A549 (cell line): ENCODE measurements at regions not wholly inside any gene's neighbourhood (a gene's known extent, or its start where the extent isn't known, plus 50 kb on each side); places are given as distances from the start of the nearest gene placed in this dataset.

ENCODE experiments used
- ATAC-seq, 2 experiments: fragments of 200-7000 bp in 1 of 2; fragments of >200 bp in 1 of 2; cut with Nextera tagmentation in 1 of 2; cut with Tn5 transposase in 1 of 2; 3 replicates each; pipeline versions ENCODE4 v1.8.0 to v1.9.1; 2018 to 2020; ENCODE audit warnings: mild to moderate bottlenecking in 1 of 2, moderate library complexity in 1 of 2
- CTCF ChIA-PET: fragments of 300-600 bp; sonication (Branson Sonifier 250); formaldehyde crosslinking; extraction: SDS; loops from one replicate; lab custom pipeline; 2021; ENCODE audit warnings: antibody characterized with exemption, inconsistent platforms; lab: Yijun Ruan, JAX
- POLR2A ChIA-PET: fragments of 350-600 bp; formaldehyde crosslinking; extraction: SDS; loops from one replicate; lab custom pipeline; 2021; ENCODE audit warnings: antibody characterized with exemption, inconsistent platforms; lab: Yijun Ruan, JAX
- DNase-seq, 2 experiments: peaks; one replicate each; pipeline versions ENCODE4 v3.0.0 to v3.0.0-alpha.2; 2011 to 2016; ENCODE audit warnings: low read depth in 1 of 2, low spot score in 1 of 2
- FAIRE-seq: peaks from 2 replicates; lab custom pipeline; 2011; peaks lifted over from hg19 to GRCh38; lab: Jason Lieb, UNC
- H3K27ac ChIP-seq, 2 experiments: fragments of >200 bp; sonication (Bioruptor Twin); formaldehyde crosslinking; 3 replicates each; pipeline ENCODE4 v1.5.1; 2016 to 2017
- H3K4me1 ChIP-seq: fragments of >200 bp; sonication (Bioruptor Twin); formaldehyde crosslinking; 3 replicates; pipeline ENCODE4 v1.6.1; 2016
- H3K4me2 ChIP-seq: fragments of >200 bp; sonication (Bioruptor Twin); formaldehyde crosslinking; 3 replicates; pipeline ENCODE4 v1.6.1; 2016
- H3K4me3 ChIP-seq: fragments of >200 bp; sonication (Bioruptor Twin); formaldehyde crosslinking; 3 replicates; pipeline ENCODE4 v1.5.1; 2016
- H3K9me3 ChIP-seq: fragments of >200 bp; sonication (Bioruptor Twin); formaldehyde crosslinking; 3 replicates; pipeline ENCODE4 v1.6.1; 2016
- CBX2 ChIP-seq: fragments of 200-600 bp; sonication (generic); IDR thresholded peaks from 2 replicates; pipeline ENCODE4 v1.6.1; 2016; ENCODE audit warnings: low read depth, mild to moderate bottlenecking, borderline replicate concordance
- EHF ChIP-seq: fragments of 250-450 bp; sonication (Bioruptor Pico); IDR thresholded peaks from 2 replicates; pipeline ENCODE4 v1.5.0; 2020; ENCODE audit warnings: mild to moderate bottlenecking
- EHMT2 ChIP-seq: fragments of 200-600 bp; sonication (generic); IDR thresholded peaks from 2 replicates; pipeline ENCODE4 v1.6.1; 2016; ENCODE audit warnings: antibody characterized with exemption, low read depth, mild to moderate bottlenecking, moderate library complexity
- EP300 ChIP-seq, 2 experiments: fragments of >200 bp; sonication (Bioruptor Twin); formaldehyde crosslinking; IDR thresholded peaks; 2 replicates in 1 of 2; 3 replicates in 1 of 2; pipeline ENCODE4 v1.6.1; 2016 to 2017
- FOSB ChIP-seq: fragments of 250-450 bp; sonication (Bioruptor Pico); IDR thresholded peaks from 2 replicates; pipeline ENCODE4 v1.5.0; 2020; ENCODE audit warnings: mild to moderate bottlenecking, moderate library complexity
- FOSL2 ChIP-seq, 2 experiments: fragments of 450-650 bp in 1 of 2; fragments of >200 bp in 1 of 2; sonication (Bioruptor Twin) in 1 of 2; formaldehyde crosslinking; IDR thresholded peaks; 2 replicates each; pipeline versions ENCODE4 v1.5.0 to v1.6.1; 2016 to 2020; ENCODE audit warnings: mild to moderate bottlenecking in 1 of 2, moderate library complexity in 1 of 2
- HOXB13 ChIP-seq: fragments of 250-450 bp; sonication (Bioruptor Pico); IDR thresholded peaks from 2 replicates; pipeline ENCODE4 v1.5.0; 2020; ENCODE audit warnings: low read depth, mild to moderate bottlenecking, moderate library complexity
- HOXB5 ChIP-seq: fragments of 250-450 bp; sonication (Bioruptor Pico); IDR thresholded peaks from 2 replicates; pipeline ENCODE4 v1.5.0; 2020; ENCODE audit warnings: mild to moderate bottlenecking, moderate library complexity
- KDM5A ChIP-seq: fragments of 200-600 bp; sonication (generic); IDR thresholded peaks from 2 replicates; pipeline ENCODE4 v1.6.1; 2016; ENCODE audit warnings: antibody characterized with exemption, mild to moderate bottlenecking
- MAZ ChIP-seq: fragments of 150-350 bp; IDR thresholded peaks from 2 replicates; pipeline ENCODE4 v1.6.1; 2014; ENCODE audit warnings: antibody characterized with exemption, low read depth, low read length, borderline replicate concordance
- NPAS2 ChIP-seq: fragments of 250-450 bp; sonication (Bioruptor Pico); IDR thresholded peaks from 2 replicates; pipeline ENCODE4 v1.8.0; 2022; ENCODE audit warnings: mild to moderate bottlenecking, moderate library complexity, borderline replicate concordance
- NR3C1 ChIP-seq: fragments of >200 bp; sonication (Bioruptor Twin); formaldehyde crosslinking; IDR thresholded peaks from 3 replicates; pipeline ENCODE4 v1.6.1; 2017
- POLR2A ChIP-seq: IDR thresholded peaks from 2 replicates; pipeline ENCODE4 v1.6.1; 2012; ENCODE audit warnings: mild to moderate bottlenecking, low read length
- RAD21 ChIP-seq, 2 experiments: fragments of >200 bp in 1 of 2; sonication (Bioruptor Twin) in 1 of 2; formaldehyde crosslinking in 1 of 2; IDR thresholded peaks in 1 of 2; conservative IDR thresholded peaks in 1 of 2; 2 replicates in 1 of 2; 3 replicates in 1 of 2; pipeline ENCODE4 v1.6.1; 2012 to 2018; ENCODE audit warnings: inconsistent platforms in 1 of 2
- RCOR1 ChIP-seq: fragments of 150-350 bp; IDR thresholded peaks from 2 replicates; pipeline ENCODE4 v1.6.1; 2014; ENCODE audit warnings: antibody characterized with exemption, low read length, low read depth
- RFX5 ChIP-seq: fragments of 450-650 bp; IDR thresholded peaks from 2 replicates; pipeline ENCODE4 v1.7.1; 2014; ENCODE audit warnings: antibody characterized with exemption, mild to moderate bottlenecking, moderate library complexity
- RNF2 ChIP-seq: fragments of 200-600 bp; sonication (generic); IDR thresholded peaks from 2 replicates; pipeline ENCODE4 v1.6.1; 2016; ENCODE audit warnings: low read depth, mild to moderate bottlenecking, antibody characterized with exemption, moderate library complexity, borderline replicate concordance
- TFCP2L1 ChIP-seq: fragments of 250-450 bp; sonication (Bioruptor Pico); IDR thresholded peaks from 2 replicates; pipeline ENCODE4 v1.5.0; 2021; ENCODE audit warnings: mild to moderate bottlenecking
- ZC3H11A ChIP-seq: fragments of 450-650 bp; IDR thresholded peaks from 2 replicates; pipeline ENCODE4 v1.6.1; 2014; ENCODE audit warnings: antibody characterized with exemption, mild to moderate bottlenecking
- WGBS: methylation state at CpG from one replicate; pipeline ENCODE4 v1.1.6; 2017; ENCODE audit errors: missing lambda C conversion rate; 5-methylcytosine and 5-hydroxymethylcytosine counted together
- TF ChIP-seq, protein P1 (sequence below): fragments of >200 bp; sonication (Bioruptor Twin); formaldehyde crosslinking; IDR thresholded peaks from 3 replicates; pipeline ENCODE4 v1.6.1; 2016
- TF ChIP-seq, protein P2 (sequence below): IDR thresholded peaks from 2 replicates; pipeline ENCODE4 v1.6.1; 2012
- TF ChIP-seq, protein P3 (sequence below): fragments of 250-450 bp; sonication (Bioruptor Pico); IDR thresholded peaks from 2 replicates; pipeline ENCODE4 v1.5.0; 2021; ENCODE audit warnings: mild to moderate bottlenecking, moderate library complexity, borderline replicate concordance
- TF ChIP-seq, protein P4 (sequence below): fragments of 250-450 bp; sonication (Bioruptor Pico); IDR thresholded peaks from 2 replicates; pipeline ENCODE4 v1.5.0; 2020; ENCODE audit warnings: low read depth, mild to moderate bottlenecking, moderate library complexity
- TF ChIP-seq, protein P5 (sequence below): IDR thresholded peaks from 2 replicates; pipeline ENCODE4 v1.6.1; 2012

DNA sequence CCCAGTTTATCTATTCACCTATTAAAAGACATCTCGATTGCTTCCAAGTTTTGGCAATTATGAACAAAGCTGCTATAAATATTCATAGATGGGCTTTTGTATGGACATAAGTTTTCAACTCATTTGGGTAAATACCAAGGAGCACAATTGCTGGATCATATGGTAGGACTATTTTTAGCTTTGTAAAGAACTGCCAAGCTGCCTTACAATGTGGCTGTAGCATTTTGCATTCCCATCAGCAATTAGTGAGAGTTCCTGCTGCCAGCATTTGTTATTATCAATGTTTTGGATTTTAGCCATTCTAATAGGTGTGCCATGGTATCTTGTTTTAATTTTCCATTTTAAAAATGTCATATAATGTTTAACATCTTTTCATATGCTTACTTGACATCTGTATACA is 475.6 kb upstream of the NCAM2 start (continued):
- TF ChIP-seq, protein P1, sequence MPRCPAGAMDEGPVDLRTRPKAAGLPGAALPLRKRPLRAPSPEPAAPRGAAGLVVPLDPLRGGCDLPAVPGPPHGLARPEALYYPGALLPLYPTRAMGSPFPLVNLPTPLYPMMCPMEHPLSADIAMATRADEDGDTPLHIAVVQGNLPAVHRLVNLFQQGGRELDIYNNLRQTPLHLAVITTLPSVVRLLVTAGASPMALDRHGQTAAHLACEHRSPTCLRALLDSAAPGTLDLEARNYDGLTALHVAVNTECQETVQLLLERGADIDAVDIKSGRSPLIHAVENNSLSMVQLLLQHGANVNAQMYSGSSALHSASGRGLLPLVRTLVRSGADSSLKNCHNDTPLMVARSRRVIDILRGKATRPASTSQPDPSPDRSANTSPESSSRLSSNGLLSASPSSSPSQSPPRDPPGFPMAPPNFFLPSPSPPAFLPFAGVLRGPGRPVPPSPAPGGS: no peak
- TF ChIP-seq CBX2 (no peak), NR3C1 (no peak), FOSL2 (IDR thresholded peaks at IDR 0.05) (no peak), FOSL2 (CRISPR knock-in tag; IDR thresholded peaks at IDR 0.05) (no peak), RCOR1 (no peak), EHMT2 (no peak), RAD21 (conservative IDR thresholded peaks at IDR 0.05 in 1 of 2, IDR thresholded peaks at IDR 0.05 in 1 of 2) (no peak)

DNA sequence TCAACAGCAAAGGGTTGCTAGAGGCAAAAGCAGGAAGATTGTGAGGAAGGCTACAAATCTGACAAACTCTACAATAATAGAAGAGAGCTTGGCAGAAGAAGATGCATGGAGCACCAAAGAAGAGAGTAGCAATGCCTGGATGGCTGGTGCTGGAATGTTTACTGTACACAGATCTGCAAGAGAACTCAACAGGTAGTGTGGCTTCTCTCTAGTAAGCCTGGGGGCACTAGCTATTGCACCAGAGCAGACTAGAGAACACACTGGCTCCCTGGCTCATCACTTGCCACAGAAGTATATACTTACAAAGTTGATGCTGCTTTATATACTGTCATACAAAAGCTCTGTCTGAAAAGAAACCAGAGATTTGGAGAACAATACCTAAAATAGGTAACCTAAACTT is 475.0 kb upstream of the NCAM2 start:
- no peak for DNase-seq
- H3K9me3 ChIP-seq: no peaks in the 10 kb centered on the region
- POLR2A ChIA-PET: no interaction called here

DNA sequence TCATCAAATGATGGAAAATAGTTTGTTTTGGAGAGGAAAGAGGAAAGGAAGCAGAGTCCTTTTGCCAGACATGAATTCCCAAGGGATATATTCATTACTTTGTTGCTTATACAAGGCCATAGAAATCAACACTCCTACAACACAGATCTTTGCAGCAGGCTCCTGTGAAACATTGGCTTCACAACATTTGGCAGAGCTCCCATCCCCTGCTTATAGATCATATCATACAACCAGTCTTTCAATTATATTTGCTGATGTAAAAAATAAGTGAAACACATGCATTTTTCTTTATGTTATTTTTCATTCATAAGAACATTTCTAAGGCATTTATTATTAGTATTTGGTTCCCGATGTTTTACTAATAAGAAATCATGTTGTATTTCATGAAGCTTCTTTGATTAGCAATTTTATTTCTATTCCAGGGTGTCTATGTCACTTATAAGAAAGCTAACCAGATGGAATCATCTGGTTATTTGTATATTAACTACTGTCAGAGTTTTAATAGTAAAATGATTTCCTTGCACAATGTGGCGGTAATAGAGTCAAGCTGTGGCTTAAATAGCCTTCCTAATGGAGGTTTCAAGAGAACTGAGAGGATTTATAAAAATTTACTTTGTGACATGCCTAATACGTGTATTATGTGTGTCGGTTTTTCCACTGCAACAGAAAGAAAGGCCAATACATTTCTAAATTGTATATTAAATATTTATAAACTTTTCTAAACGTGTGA is 470.3 kb upstream of the NCAM2 start:
- POLR2A ChIA-PET: no interaction called here
- FAIRE-seq (no peak), ATAC-seq (no peak), DNase-seq (no peak)
- Histone ChIP-seq H3K4me2 (no peak overlapping the region), H3K4me3 (no peak overlapping the region), H3K4me1 (no peaks in the 10 kb centered on the region), H3K27ac (no peak overlapping the region), H3K9me3 (no peaks in the 10 kb centered on the region)
- CTCF ChIA-PET: no interaction called here
- 5% methylated on average over 5 of the region's 5 CpGs for WGBS
- TF ChIP-seq, protein P2, sequence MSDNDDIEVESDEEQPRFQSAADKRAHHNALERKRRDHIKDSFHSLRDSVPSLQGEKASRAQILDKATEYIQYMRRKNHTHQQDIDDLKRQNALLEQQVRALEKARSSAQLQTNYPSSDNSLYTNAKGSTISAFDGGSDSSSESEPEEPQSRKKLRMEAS: no peak
- no peak for TF ChIP-seq NPAS2 (CRISPR knock-in tag)
- TF ChIP-seq POLR2A: no peak
- no peak for TF ChIP-seq EHF (CRISPR knock-in tag)
- no peak for TF ChIP-seq RNF2
- no peak for TF ChIP-seq KDM5A
- TF ChIP-seq HOXB5 (CRISPR knock-in tag): no peak
- no peak for TF ChIP-seq HOXB13 (CRISPR knock-in tag)
- TF ChIP-seq, protein P3, sequence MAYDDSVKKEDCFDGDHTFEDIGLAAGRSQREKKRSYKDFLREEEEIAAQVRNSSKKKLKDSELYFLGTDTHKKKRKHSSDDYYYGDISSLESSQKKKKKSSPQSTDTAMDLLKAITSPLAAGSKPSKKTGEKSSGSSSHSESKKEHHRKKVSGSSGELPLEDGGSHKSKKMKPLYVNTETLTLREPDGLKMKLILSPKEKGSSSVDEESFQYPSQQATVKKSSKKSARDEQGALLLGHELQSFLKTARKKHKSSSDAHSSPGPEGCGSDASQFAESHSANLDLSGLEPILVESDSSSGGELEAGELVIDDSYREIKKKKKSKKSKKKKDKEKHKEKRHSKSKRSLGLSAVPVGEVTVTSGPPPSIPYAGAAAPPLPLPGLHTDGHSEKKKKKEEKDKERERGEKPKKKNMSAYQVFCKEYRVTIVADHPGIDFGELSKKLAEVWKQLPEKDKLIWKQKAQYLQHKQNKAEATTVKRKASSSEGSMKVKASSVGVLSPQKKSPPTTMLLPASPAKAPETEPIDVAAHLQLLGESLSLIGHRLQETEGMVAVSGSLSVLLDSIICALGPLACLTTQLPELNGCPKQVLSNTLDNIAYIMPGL (CRISPR knock-in tag): no peak
- TF ChIP-seq MAZ: no peak
- TF ChIP-seq, protein P4, sequence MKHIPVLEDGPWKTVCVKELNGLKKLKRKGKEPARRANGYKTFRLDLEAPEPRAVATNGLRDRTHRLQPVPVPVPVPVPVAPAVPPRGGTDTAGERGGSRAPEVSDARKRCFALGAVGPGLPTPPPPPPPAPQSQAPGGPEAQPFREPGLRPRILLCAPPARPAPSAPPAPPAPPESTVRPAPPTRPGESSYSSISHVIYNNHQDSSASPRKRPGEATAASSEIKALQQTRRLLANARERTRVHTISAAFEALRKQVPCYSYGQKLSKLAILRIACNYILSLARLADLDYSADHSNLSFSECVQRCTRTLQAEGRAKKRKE: no peak
- no peak for TF ChIP-seq RFX5
- no peak for TF ChIP-seq EP300 (IDR thresholded peaks at IDR 0.05)
- no peak for TF ChIP-seq TFCP2L1

More for the DNA sequence above, 475.0 kb upstream of the NCAM2 start:
- Histone ChIP-seq H3K4me3 (no peak overlapping the region), H3K4me1 (no peaks in the 10 kb centered on the region), H3K27ac (no peak overlapping the region), H3K4me2 (no peak overlapping the region)
- CTCF ChIA-PET: no interaction called here
- ATAC-seq (no peak), FAIRE-seq (no peak)
- no peak for TF ChIP-seq EHF (CRISPR knock-in tag)
- TF ChIP-seq POLR2A: no peak
- no peak for TF ChIP-seq RCOR1
- TF ChIP-seq ZC3H11A: no peak
- TF ChIP-seq, protein P5, sequence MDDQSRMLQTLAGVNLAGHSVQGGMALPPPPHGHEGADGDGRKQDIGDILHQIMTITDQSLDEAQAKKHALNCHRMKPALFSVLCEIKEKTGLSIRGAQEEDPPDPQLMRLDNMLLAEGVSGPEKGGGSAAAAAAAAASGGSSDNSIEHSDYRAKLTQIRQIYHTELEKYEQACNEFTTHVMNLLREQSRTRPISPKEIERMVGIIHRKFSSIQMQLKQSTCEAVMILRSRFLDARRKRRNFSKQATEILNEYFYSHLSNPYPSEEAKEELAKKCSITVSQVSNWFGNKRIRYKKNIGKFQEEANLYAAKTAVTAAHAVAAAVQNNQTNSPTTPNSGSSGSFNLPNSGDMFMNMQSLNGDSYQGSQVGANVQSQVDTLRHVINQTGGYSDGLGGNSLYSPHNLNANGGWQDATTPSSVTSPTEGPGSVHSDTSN: no peak
- no peak for TF ChIP-seq FOSB
